Right lobe of liver (tissue), 6 donors: ENCODE measurements at regions not wholly inside any gene's neighbourhood (a gene's known extent, or its start where the extent isn't known, plus 50 kb on each side); places are given as distances from the start of the nearest gene placed in this dataset.

Experiments used
- ATAC-seq, 4 donors: fragments of 200-7000 bp; cut with Tn5 transposase; one replicate each; pipeline ENCODE4 v1.9.1; 2020; ENCODE audit warnings: mild to moderate bottlenecking in 4 of 4, moderate library complexity in 4 of 4
- DNase-seq, 3 donors: peaks; one replicate each; pipeline ENCODE4 v3.0.0-alpha.2; 2020
- H3K27ac ChIP-seq, 3 donors: fragments of 200-600 bp; one replicate each; pipeline ENCODE4 v1.8.0; 2022
- H3K27me3 ChIP-seq, 2 donors: fragments of 200-600 bp; one replicate each; pipeline ENCODE4 v1.8.0; 2022
- H3K36me3 ChIP-seq, 4 donors: fragments of 200-600 bp; sonication (generic) in 1 of 4; one replicate each; pipeline versions ENCODE4 v1.5.1 to v1.8.0; 2017 to 2022; ENCODE audit warnings: control low read depth in 1 of 4
- H3K4me1 ChIP-seq, 4 donors: fragments of 200-600 bp; sonication (generic) in 1 of 4; one replicate each; pipeline versions ENCODE4 v1.5.1 to v1.8.0; 2017 to 2022; ENCODE audit warnings: control low read depth in 1 of 4
- H3K4me3 ChIP-seq, 3 donors: fragments of 200-600 bp; one replicate each; pipeline ENCODE4 v1.8.0; 2022
- H3K9me3 ChIP-seq, 4 donors: fragments of 200-600 bp; sonication (generic) in 1 of 4; one replicate each; pipeline versions ENCODE4 v1.5.1 to v1.8.0; 2017 to 2022; ENCODE audit warnings: control low read depth in 1 of 4
- POLR2A ChIP-seq: fragments of 450-650 bp; IDR thresholded peaks from one replicate; pipeline ENCODE4 v1.6.1; 2017; ENCODE audit warnings: antibody characterized with exemption, mild to moderate bottlenecking
- WGBS: methylation state at CpG from one replicate; pipeline ENCODE4 v1.1.6; 2018; ENCODE audit warnings: low coverage, low lambda C conversion rate; ENCODE audit not compliant: insufficient coverage; ENCODE audit errors: missing lambda C conversion rate; 5-methylcytosine and 5-hydroxymethylcytosine counted together
- intact Hi-C, 2 donors: fragments of 100-400 bp; cut with DNase I; formaldehyde crosslinking; loops; one replicate each; pipeline versions ENCODE4 v1.11.2 to v1.14.1; 2022
- TF ChIP-seq, protein P1 (sequence below), 4 donors: fragments of 200-600 bp in 3 of 4; fragments of 450-650 bp in 1 of 4; IDR thresholded peaks; one replicate each; pipeline versions ENCODE4 v1.5.1 to v1.8.0; 2016 to 2022; ENCODE audit warnings: antibody characterized with exemption in 4 of 4, mild to moderate bottlenecking in 2 of 4
- donor health status: DM: no; HTN: yes; CAD: no.
- donor health status: DM: no; HTN: no; CAD: no.
- donor health status: DM: no; HTN: no; CAD: no.
- donor health status: DM: no; HTN: yes; CAD: no.
- donor health status: DM: no; HTN: yes; CAD: no.

DNA sequence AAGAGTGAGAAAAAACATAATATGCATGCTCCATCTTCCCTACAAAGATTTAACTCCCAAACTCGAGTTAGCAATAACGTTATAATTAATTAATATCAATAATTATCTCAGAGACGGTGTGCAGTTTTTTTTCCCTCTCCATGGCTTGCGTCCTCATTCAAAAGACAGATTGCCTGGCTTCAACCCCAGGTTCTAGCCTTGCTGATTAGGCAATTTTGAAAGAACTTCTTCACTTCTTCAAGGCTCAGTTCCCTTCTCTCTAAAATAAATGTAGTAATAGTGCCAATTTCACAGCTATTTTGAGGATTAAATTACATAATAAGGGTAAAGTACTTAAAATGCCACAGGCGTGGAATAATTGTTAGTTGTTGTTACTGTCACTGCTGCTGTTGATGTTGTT, 876.1 kb upstream of the GBE1 start:
- Histone ChIP-seq H3K27ac (no peak overlapping the region), H3K27me3 (no peaks in the 10 kb centered on the region), H3K4me1 (no peaks in the 10 kb centered on the region), H3K36me3 (no peaks in the 10 kb centered on the region), H3K4me3 (no peak overlapping the region), H3K9me3 (no peaks in the 10 kb centered on the region)
- no peak for ATAC-seq
- 56% methylated on average over 5 of the region's 5 CpGs for WGBS
- no peak for DNase-seq
- no peak for TF ChIP-seq POLR2A
- TF ChIP-seq, protein P1, sequence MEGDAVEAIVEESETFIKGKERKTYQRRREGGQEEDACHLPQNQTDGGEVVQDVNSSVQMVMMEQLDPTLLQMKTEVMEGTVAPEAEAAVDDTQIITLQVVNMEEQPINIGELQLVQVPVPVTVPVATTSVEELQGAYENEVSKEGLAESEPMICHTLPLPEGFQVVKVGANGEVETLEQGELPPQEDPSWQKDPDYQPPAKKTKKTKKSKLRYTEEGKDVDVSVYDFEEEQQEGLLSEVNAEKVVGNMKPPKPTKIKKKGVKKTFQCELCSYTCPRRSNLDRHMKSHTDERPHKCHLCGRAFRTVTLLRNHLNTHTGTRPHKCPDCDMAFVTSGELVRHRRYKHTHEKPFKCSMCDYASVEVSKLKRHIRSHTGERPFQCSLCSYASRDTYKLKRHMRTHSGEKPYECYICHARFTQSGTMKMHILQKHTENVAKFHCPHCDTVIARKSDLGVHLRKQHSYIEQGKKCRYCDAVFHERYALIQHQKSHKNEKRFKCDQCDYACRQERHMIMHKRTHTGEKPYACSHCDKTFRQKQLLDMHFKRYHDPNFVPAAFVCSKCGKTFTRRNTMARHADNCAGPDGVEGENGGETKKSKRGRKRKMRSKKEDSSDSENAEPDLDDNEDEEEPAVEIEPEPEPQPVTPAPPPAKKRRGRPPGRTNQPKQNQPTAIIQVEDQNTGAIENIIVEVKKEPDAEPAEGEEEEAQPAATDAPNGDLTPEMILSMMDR (IDR thresholded peaks at IDR 0.05): no peak
- intact Hi-C loops: no loop called here

DNA sequence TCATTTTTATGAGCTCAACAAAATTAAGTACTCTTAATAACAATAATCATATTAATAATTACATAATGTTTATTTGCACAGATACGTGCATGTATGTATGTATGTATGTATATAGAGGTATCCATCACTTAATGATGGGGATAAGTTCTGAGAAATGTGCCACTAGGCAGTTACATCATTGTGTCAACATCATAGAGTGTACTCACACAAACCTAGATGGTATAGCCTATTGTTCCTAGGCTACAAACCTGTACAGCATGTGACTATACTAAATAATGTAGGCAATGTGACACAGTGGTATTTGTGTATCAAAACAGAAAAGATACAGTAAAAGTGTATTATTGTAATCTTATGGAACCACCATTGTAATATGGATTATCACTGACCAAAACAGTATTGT, 874.7 kb upstream of the GBE1 start:
- DNase-seq (no peak), ATAC-seq (no peak)
- Histone ChIP-seq H3K27me3 (no peaks in the 10 kb centered on the region), H3K9me3 (no peaks in the 10 kb centered on the region), H3K4me1 (no peaks in the 10 kb centered on the region), H3K27ac (no peak overlapping the region), H3K4me3 (no peak overlapping the region), H3K36me3 (no peaks in the 10 kb centered on the region)
- intact Hi-C loops: no loop called here
- 35% methylated on average over 1 of the region's 1 CpG for WGBS
- TF ChIP-seq POLR2A: no peak
- TF ChIP-seq, protein P1 (IDR thresholded peaks at IDR 0.05): no peak

DNA sequence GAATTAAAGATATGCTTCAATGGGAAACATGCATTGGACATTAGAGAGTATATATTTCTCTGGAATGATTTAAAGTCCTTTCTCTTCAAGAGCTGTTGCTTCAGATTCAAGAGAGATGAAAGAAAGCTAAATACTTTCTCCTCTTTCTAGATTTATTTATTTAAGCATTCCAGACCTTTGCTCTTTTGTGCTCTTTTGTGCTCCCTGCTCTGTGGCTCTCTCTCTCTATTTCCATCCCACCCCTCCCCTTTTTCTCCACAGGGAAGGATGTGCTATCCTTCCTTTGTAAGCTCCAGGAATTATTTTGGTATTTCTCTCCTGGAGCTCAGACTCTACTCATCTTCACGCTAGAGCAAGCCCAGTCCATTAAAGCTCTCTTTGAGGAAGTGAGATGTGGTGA, 871.9 kb upstream of the GBE1 start:
- DNase-seq (no peak), ATAC-seq (no peak)
- Histone ChIP-seq H3K36me3 (no peaks in the 10 kb centered on the region), H3K4me3 (no peak overlapping the region), H3K9me3 (no peaks in the 10 kb centered on the region), H3K27ac (no peak overlapping the region), H3K4me1 (no peaks in the 10 kb centered on the region), H3K27me3 (no peaks in the 10 kb centered on the region)
- TF ChIP-seq POLR2A: no peak
- TF ChIP-seq, protein P1 (IDR thresholded peaks at IDR 0.05): no peak
- intact Hi-C loops: no loop called here
- 20% methylated on average over 1 of the region's 1 CpG for WGBS

DNA sequence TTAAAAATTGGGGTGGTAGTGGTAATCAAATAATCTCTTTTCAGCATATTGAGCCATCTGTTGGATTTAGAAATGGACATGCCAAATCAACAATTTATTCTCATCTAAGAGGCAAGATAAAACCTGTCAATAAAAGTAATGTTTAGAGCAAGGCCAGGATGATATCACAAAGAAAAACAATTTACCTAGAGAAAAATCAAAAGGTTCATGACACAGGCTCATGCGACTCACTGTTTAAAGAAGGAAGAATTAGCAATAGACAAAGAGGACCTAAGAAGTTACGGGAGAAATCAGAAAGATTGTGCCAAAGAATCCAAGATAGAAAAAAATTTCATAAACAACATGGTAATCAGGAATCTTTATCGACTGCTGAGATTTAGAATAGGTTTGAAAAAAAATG, 868.5 kb upstream of the GBE1 start:
- H3K27me3 ChIP-seq: no peaks in the 10 kb centered on the region
- ATAC-seq: no peak
- no peak overlapping the region for H3K27ac ChIP-seq
- DNase-seq: no peak
- no peak overlapping the region for H3K4me3 ChIP-seq
- 56% methylated on average over 3 of the region's 3 CpGs for WGBS
- TF ChIP-seq POLR2A: no peak
- TF ChIP-seq, protein P1 (IDR thresholded peaks at IDR 0.05): no peak
- no peaks in the 10 kb centered on the region for H3K9me3 ChIP-seq
- H3K36me3 ChIP-seq: no peaks in the 10 kb centered on the region
- intact Hi-C loops: no loop called here
- no peaks in the 10 kb centered on the region for H3K4me1 ChIP-seq

DNA sequence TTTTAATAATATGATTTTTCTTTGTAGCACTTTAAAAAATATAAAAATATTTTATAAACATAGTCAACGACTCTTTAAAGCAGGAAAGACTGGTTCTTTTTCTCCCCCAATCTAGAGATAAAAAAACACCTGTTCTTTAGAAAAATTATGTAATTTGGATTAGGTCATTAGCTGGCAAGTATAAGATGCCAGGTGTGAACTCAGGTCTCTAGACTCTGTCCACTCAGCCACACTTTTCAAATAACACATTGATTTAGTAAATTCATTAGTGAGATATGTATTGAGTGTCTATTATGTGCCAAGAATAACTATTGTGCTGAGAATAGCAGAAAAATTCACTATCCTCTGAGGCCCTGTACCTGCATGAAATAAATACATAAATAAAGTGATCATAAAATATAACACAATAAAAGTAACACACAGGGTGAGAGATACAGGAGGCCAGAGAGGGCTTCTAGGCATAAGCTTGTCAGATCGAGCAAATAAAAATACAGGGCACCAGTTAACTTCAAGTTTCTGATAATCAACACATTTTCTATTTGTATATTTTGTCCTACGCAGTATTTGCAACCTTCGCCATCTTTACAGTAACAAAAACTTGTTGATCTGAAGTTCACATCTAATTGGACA, 867.1 kb upstream of the GBE1 start:
- H3K27ac ChIP-seq: no peak overlapping the region
- TF ChIP-seq, protein P1 (IDR thresholded peaks at IDR 0.05): no peak
- no peak for TF ChIP-seq POLR2A
- ATAC-seq (no peak), DNase-seq (no peak)
- 62% methylated on average over 4 of the region's 4 CpGs for WGBS
- H3K9me3 ChIP-seq: no peaks in the 10 kb centered on the region
- no peaks in the 10 kb centered on the region for H3K36me3 ChIP-seq
- intact Hi-C loops: no loop called here
- no peaks in the 10 kb centered on the region for H3K4me1 ChIP-seq
- no peak overlapping the region for H3K4me3 ChIP-seq
- H3K27me3 ChIP-seq: no peaks in the 10 kb centered on the region
